Lung (tissue), 11 donors: ENCODE measurements at regions not wholly inside any gene's neighbourhood (a gene's known extent, or its start where the extent isn't known, plus 50 kb on each side); places are given as distances from the start of the nearest gene placed in this dataset.

Experiments
- ATAC-seq: fragments of 200-7000 bp; cut with Tn5 transposase; one replicate; pipeline ENCODE4 v1.9.1; 2020; ENCODE audit warnings: moderate number of reproducible peaks; ENCODE audit not compliant: insufficient read depth, low FRiP score
- DNase-seq, 3 donors: peaks; one replicate each; pipeline ENCODE4 v3.0.0-alpha.2; 2013 to 2017
- H3K27ac ChIP-seq, 2 donors: one replicate each; pipeline ENCODE4 v1.5.1; 2013; ENCODE audit warnings: mild to moderate bottlenecking in 2 of 2, moderate library complexity in 2 of 2, control low read depth in 1 of 2, inconsistent platforms in 1 of 2, low read depth in 1 of 2, low read length in 1 of 2
- H3K27me3 ChIP-seq, 3 donors: one replicate each; pipeline ENCODE4 v1.5.1; 2013; ENCODE audit warnings: low read length in 2 of 3; ENCODE audit not compliant: control insufficient read depth in 3 of 3, insufficient read depth in 3 of 3
- H3K36me3 ChIP-seq, 4 donors: one replicate each; pipeline ENCODE4 v1.5.1; 2013; ENCODE audit warnings: low read length in 4 of 4, mild to moderate bottlenecking in 1 of 4, moderate library complexity in 1 of 4; ENCODE audit not compliant: control insufficient read depth in 4 of 4, insufficient read depth in 4 of 4
- H3K4me1 ChIP-seq, 5 donors: one replicate each; pipeline ENCODE4 v1.5.1; 2013; ENCODE audit warnings: low read length in 5 of 5, mild to moderate bottlenecking in 2 of 5, moderate library complexity in 1 of 5; ENCODE audit not compliant: control insufficient read depth in 5 of 5, insufficient read depth in 5 of 5
- H3K4me3 ChIP-seq: one replicate; pipeline ENCODE4 v1.5.1; 2013; ENCODE audit warnings: mild to moderate bottlenecking, control low read depth, moderate library complexity
- H3K9ac ChIP-seq, 2 donors: one replicate each; pipeline ENCODE4 v1.5.1; 2013; ENCODE audit warnings: low read length in 2 of 2, control low read depth in 1 of 2; ENCODE audit not compliant: insufficient read depth in 1 of 2
- H3K9me3 ChIP-seq, 4 donors: one replicate each; pipeline ENCODE4 v1.5.1; 2013; ENCODE audit warnings: low read length in 3 of 4, mild to moderate bottlenecking in 1 of 4, moderate library complexity in 1 of 4; ENCODE audit not compliant: control insufficient read depth in 4 of 4, insufficient read depth in 3 of 4
- WGBS, 2 donors: extraction: QIAGEN DNeasy Blood & Tissue Kit; methylation state at CpG; one replicate each; pipeline ENCODE4 v1.1.7; 2013; 5-methylcytosine and 5-hydroxymethylcytosine counted together
- TF ChIP-seq, protein P1 (sequence below): IDR thresholded peaks from 2 replicates; pipeline ENCODE4 v1.5.1; 2012; ENCODE audit warnings: mild to moderate bottlenecking; ENCODE audit errors: control extremely low read depth, extremely low read depth
- donor health status: control.
- donor health status: control.
- donor health status: Bipolar disorder and iron deficiency.
- donor health status: healthy.
- donor health status: DM: yes; HTN: yes; CAD: no.

DNA sequence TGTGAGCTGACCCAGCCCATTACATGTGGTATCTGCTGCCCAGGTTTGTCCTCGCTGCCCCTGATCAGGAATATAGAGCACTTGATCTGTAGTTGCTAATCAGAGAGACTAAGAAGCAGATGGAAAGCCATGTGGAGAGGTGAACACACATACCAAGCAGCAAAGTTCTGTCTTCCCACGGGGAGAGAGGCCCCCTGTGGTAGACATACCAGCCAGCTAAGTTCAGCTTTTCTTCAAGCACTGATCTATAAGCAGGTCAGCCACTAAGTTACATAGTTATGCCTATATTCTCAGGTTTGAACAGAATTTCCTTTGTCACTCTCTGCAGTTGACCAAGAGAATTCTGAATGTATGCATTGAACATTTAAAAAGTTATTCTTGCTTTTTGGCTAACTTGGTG lies 76.4 kb downstream of the DDX3Y start:
- 82% methylated on average over 2 of the region's 2 CpGs; no CpG with 5 or more reads in 1 of the 2 donors for WGBS, 2 donors
- TF ChIP-seq, protein P1, sequence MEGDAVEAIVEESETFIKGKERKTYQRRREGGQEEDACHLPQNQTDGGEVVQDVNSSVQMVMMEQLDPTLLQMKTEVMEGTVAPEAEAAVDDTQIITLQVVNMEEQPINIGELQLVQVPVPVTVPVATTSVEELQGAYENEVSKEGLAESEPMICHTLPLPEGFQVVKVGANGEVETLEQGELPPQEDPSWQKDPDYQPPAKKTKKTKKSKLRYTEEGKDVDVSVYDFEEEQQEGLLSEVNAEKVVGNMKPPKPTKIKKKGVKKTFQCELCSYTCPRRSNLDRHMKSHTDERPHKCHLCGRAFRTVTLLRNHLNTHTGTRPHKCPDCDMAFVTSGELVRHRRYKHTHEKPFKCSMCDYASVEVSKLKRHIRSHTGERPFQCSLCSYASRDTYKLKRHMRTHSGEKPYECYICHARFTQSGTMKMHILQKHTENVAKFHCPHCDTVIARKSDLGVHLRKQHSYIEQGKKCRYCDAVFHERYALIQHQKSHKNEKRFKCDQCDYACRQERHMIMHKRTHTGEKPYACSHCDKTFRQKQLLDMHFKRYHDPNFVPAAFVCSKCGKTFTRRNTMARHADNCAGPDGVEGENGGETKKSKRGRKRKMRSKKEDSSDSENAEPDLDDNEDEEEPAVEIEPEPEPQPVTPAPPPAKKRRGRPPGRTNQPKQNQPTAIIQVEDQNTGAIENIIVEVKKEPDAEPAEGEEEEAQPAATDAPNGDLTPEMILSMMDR, result no peak
- DNase-seq, result no peak
- Histone ChIP-seq H3K9ac (no peak overlapping the region), H3K4me3 (no peak overlapping the region), H3K27me3 (no peaks in the 10 kb centered on the region), H3K9me3 (no peaks in the 10 kb centered on the region), H3K36me3 (no peaks in the 10 kb centered on the region), H3K4me1 (no peaks in the 10 kb centered on the region), H3K27ac (no peak overlapping the region)
- ATAC-seq, result no peak

DNA sequence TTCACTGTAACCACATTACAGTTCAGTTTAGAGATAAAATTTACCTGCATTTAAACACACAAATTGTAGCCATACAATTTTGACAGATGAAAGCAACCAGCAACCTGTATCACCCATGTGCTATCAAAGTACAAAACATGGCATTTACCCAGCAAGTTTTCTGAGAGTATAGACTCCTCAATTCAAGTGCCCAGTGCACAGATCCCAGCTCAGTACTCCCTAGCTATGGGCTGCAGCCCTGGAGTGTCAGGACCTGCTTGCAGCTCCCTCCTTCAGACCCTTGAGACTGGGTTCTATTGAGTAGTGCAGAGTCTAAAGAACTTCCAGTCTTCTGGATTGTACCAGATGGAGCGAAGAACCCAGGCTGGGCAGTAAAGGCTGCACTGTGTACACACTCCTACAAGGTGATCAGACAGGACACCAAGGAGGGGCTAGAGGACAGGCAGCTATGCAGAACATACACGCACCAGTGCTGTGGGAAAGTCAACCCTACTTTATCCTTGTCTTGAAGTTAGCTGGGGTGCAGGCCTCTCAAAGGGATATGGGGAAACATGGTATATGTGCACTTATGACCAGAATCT lies 77.7 kb downstream of the DDX3Y start:
- no peak overlapping the region for H3K9ac ChIP-seq
- 100% methylated on average over 2 of the region's 2 CpGs; no CpG with 5 or more reads in 1 of the 2 donors for WGBS, 2 donors
- H3K27me3 ChIP-seq, result no peaks in the 10 kb centered on the region
- H3K4me3 ChIP-seq, result no peak overlapping the region
- ATAC-seq (no peak), DNase-seq (no peak)
- no peak overlapping the region for H3K27ac ChIP-seq
- H3K36me3 ChIP-seq, result no peaks in the 10 kb centered on the region
- no peaks in the 10 kb centered on the region for H3K9me3 ChIP-seq
- H3K4me1 ChIP-seq, result no peaks in the 10 kb centered on the region
- TF ChIP-seq, protein P1, result no peak

DNA sequence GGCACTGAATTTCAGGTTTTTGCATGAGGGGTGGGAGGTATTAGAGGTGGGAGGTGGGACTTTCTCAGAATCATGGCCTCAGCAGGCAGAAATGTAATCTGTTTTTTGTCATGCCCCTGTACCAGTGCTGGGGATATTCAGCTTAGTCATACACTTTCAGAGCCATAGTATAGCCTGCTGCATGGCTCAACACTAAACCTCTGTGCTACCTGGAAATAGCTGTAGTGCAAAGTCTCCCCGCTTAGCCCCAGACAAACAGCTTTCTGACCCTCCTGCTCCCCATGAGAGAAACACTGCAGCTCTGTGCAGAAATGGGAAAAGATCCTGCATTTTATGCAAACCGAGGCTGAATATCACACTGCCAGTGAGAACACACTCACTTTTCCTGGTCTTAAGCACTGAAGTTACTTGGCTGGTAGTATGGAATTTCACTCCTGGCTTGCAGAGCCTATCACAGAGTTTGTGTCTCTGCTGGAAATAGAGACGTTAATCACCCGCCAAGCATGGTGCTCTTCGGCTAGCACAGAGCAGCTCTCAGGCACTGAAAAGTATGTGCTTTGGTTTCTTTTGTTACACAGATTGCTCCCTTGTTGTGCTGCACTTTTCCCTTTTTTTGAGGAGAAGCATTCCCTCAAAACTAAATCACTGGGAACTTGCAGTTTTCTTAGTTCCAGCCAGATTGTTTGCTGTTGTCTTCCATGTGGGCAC lies 80.1 kb downstream of the DDX3Y start:
- Histone ChIP-seq H3K27me3 (no peaks in the 10 kb centered on the region), H3K4me1 (no peaks in the 10 kb centered on the region), H3K9ac (no peak overlapping the region), H3K27ac (no peak overlapping the region), H3K4me3 (no peak overlapping the region), H3K9me3 (no peaks in the 10 kb centered on the region), H3K36me3 (no peaks in the 10 kb centered on the region)
- DNase-seq, result no peak
- WGBS, 2 donors, result 59% methylated on average over 5 of the region's 5 CpGs; no CpG with 5 or more reads in 1 of the 2 donors
- ATAC-seq, result no peak
- TF ChIP-seq, protein P1, result no peak
